HG03442 (cell line): ENCODE measurements at regions not wholly inside any gene's neighbourhood (a gene's known extent, or its start where the extent isn't known, plus 50 kb on each side); places are given as distances from the start of the nearest gene placed in this dataset.

Source experiments
- ATAC-seq: cut with Tn5 transposase; IDR thresholded peaks from one replicate; pipeline ENCODE4 v1.9.1; 2021; ENCODE audit warnings: mild to moderate bottlenecking, moderate library complexity; ENCODE audit not compliant: unreplicated experiment

GRCh38 chr7:81607987-81608386, 161.9 kb downstream of the HGF start:
- no peak for ATAC-seq

- ATAC-seq: no peak
Measured at GRCh38 chr7:81606078-81606863, 163.6 kb downstream of the HGF start.

GRCh38 chr7:81605493-81605892, 164.4 kb downstream of the HGF start:
- no peak for ATAC-seq

- no peak for ATAC-seq
Measured at GRCh38 chr7:81604808-81605174, 165.1 kb downstream of the HGF start.

GRCh38 chr7:81604075-81604807, 165.6 kb downstream of the HGF start:
- no peak for ATAC-seq

- no peak for ATAC-seq
Measured at GRCh38 chr7:81600608-81601007, 169.2 kb downstream of the HGF start.

- ATAC-seq: no peak
Measured at GRCh38 chr7:81598951-81599350, 170.9 kb downstream of the HGF start.

- no peak for ATAC-seq
Measured at GRCh38 chr7:81594767-81595166, 175.1 kb downstream of the HGF start.

- ATAC-seq: no peak
Measured at GRCh38 chr7:81590131-81590530, 179.7 kb downstream of the HGF start.

GRCh38 chr7:81584667-81585066, 185.2 kb downstream of the HGF start:
- no peak for ATAC-seq

GRCh38 chr7:81583882-81584533, 185.8 kb downstream of the HGF start:
- no peak for ATAC-seq

- ATAC-seq: no peak
Measured at GRCh38 chr7:81583090-81583489, 186.8 kb downstream of the HGF start.

- no peak for ATAC-seq
Measured at GRCh38 chr7:81577642-81578340, 192.1 kb downstream of the HGF start.

- ATAC-seq: no peak
Measured at GRCh38 chr7:81574723-81575326, 195.0 kb downstream of the HGF start.

GRCh38 chr7:81573932-81574331, 195.9 kb downstream of the HGF start:
- ATAC-seq: no peak

- no peak for ATAC-seq
Measured at GRCh38 chr7:81573128-81573527, 196.7 kb downstream of the HGF start.

GRCh38 chr7:81562581-81562980, 207.3 kb downstream of the HGF start:
- ATAC-seq: no peak

GRCh38 chr7:81560708-81561107, 209.1 kb downstream of the HGF start:
- ATAC-seq: no peak

GRCh38 chr7:81549484-81550016, 220.3 kb downstream of the HGF start:
- no peak for ATAC-seq

GRCh38 chr7:81534996-81535395, 234.9 kb downstream of the HGF start:
- no peak for ATAC-seq

GRCh38 chr7:81534446-81534845, 235.4 kb downstream of the HGF start:
- ATAC-seq: no peak
